Upper lobe of left lung (tissue), 4 donors: ENCODE measurements at regions not wholly inside any gene's neighbourhood (a gene's known extent, or its start where the extent isn't known, plus 50 kb on each side); places are given as distances from the start of the nearest gene placed in this dataset.

Source experiments
- EP300 ChIP-seq, 4 donors: sonication (generic); formaldehyde crosslinking; IDR thresholded peaks; one replicate each; pipeline ENCODE4 v1.5.1; 2017; ENCODE audit warnings: antibody characterized with exemption in 4 of 4, control low read depth in 2 of 4
- TF ChIP-seq, protein P1 (sequence below), 6 experiments: fragments of 450-650 bp in 4 of 6; fragments of 200-600 bp in 2 of 6; sonication (generic) in 2 of 6; IDR thresholded peaks; one replicate each; pipeline ENCODE4 v1.5.1; 2016 to 2019; ENCODE audit warnings: antibody characterized with exemption in 6 of 6

DNA sequence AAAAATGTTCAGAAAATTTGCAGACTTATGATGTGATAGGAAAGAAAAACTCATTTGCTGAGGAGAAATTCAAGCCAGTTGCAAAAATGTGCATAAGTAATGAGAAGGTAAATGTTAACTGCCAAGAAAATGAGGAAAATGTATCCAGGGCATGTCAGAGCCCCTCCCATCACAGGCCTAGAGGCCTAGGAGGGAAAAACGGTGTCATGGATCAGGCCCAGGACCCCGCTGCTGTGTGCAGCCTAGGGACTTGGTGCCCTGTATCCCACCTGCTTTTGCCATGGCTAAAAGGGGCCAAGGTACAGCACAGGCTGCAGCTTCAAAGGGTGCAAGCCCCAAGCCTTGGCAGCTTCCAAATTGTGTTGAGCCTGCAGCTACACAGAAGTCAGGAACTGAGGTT lies 214.0 kb upstream of the ADGRL4 start:
- TF ChIP-seq, protein P1, sequence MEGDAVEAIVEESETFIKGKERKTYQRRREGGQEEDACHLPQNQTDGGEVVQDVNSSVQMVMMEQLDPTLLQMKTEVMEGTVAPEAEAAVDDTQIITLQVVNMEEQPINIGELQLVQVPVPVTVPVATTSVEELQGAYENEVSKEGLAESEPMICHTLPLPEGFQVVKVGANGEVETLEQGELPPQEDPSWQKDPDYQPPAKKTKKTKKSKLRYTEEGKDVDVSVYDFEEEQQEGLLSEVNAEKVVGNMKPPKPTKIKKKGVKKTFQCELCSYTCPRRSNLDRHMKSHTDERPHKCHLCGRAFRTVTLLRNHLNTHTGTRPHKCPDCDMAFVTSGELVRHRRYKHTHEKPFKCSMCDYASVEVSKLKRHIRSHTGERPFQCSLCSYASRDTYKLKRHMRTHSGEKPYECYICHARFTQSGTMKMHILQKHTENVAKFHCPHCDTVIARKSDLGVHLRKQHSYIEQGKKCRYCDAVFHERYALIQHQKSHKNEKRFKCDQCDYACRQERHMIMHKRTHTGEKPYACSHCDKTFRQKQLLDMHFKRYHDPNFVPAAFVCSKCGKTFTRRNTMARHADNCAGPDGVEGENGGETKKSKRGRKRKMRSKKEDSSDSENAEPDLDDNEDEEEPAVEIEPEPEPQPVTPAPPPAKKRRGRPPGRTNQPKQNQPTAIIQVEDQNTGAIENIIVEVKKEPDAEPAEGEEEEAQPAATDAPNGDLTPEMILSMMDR (IDR thresholded peaks at IDR 0.05), result no peak
- TF ChIP-seq EP300 (IDR thresholded peaks at IDR 0.05), result no peak
